HL-60 (cell line): ENCODE measurements at regions not wholly inside any gene's neighbourhood (a gene's known extent, or its start where the extent isn't known, plus 50 kb on each side); places are given as distances from the start of the nearest gene placed in this dataset.

ENCODE experiments used
- GABPA ChIP-seq: IDR thresholded peaks from 2 replicates; pipeline ENCODE4 v1.6.1; 2012; ENCODE audit warnings: low read depth
- POLR2AphosphoS5 ChIP-seq: IDR thresholded peaks from 2 replicates; pipeline ENCODE4 v1.6.1; 2012; ENCODE audit warnings: low read depth
- SPI1 ChIP-seq: IDR thresholded peaks from 2 replicates; pipeline ENCODE4 v1.6.1; 2012; ENCODE audit warnings: low read depth, mild to moderate bottlenecking, borderline replicate concordance
- TF ChIP-seq, protein P1 (sequence below): IDR thresholded peaks from one replicate; pipeline ENCODE4 v1.5.1; 2011; ENCODE audit warnings: low read length, control low read depth, inconsistent platforms; ENCODE audit not compliant: insufficient read depth
- TF ChIP-seq, protein P2 (sequence below): IDR thresholded peaks from 2 replicates; pipeline ENCODE4 v1.6.1; 2012; ENCODE audit warnings: low read depth; ENCODE audit not compliant: insufficient replicate concordance

DNA sequence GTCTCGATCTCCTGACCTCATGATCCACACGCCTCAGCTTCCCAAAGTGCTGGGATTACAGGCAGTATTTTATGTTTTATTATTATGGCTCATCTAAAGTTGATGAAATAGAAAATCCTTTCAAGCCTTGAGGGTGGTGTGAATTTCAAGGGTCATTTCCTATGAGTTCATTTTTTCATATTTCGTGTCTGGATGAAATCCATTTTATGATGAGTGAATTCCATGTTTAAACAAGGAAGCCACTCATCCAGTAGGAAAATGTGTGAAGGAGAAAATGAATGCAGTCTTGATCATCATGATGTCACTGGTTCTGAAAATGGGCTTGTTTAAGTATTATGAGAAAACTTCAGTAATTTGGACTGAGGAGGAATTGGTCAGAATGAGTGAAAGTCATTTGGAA lies 74.6 kb upstream of the ZSWIM6 start:
- TF ChIP-seq, protein P1, sequence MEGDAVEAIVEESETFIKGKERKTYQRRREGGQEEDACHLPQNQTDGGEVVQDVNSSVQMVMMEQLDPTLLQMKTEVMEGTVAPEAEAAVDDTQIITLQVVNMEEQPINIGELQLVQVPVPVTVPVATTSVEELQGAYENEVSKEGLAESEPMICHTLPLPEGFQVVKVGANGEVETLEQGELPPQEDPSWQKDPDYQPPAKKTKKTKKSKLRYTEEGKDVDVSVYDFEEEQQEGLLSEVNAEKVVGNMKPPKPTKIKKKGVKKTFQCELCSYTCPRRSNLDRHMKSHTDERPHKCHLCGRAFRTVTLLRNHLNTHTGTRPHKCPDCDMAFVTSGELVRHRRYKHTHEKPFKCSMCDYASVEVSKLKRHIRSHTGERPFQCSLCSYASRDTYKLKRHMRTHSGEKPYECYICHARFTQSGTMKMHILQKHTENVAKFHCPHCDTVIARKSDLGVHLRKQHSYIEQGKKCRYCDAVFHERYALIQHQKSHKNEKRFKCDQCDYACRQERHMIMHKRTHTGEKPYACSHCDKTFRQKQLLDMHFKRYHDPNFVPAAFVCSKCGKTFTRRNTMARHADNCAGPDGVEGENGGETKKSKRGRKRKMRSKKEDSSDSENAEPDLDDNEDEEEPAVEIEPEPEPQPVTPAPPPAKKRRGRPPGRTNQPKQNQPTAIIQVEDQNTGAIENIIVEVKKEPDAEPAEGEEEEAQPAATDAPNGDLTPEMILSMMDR: no peak
- TF ChIP-seq, protein P2, sequence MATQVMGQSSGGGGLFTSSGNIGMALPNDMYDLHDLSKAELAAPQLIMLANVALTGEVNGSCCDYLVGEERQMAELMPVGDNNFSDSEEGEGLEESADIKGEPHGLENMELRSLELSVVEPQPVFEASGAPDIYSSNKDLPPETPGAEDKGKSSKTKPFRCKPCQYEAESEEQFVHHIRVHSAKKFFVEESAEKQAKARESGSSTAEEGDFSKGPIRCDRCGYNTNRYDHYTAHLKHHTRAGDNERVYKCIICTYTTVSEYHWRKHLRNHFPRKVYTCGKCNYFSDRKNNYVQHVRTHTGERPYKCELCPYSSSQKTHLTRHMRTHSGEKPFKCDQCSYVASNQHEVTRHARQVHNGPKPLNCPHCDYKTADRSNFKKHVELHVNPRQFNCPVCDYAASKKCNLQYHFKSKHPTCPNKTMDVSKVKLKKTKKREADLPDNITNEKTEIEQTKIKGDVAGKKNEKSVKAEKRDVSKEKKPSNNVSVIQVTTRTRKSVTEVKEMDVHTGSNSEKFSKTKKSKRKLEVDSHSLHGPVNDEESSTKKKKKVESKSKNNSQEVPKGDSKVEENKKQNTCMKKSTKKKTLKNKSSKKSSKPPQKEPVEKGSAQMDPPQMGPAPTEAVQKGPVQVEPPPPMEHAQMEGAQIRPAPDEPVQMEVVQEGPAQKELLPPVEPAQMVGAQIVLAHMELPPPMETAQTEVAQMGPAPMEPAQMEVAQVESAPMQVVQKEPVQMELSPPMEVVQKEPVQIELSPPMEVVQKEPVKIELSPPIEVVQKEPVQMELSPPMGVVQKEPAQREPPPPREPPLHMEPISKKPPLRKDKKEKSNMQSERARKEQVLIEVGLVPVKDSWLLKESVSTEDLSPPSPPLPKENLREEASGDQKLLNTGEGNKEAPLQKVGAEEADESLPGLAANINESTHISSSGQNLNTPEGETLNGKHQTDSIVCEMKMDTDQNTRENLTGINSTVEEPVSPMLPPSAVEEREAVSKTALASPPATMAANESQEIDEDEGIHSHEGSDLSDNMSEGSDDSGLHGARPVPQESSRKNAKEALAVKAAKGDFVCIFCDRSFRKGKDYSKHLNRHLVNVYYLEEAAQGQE: no peak
- TF ChIP-seq POLR2AphosphoS5 (no peak), GABPA (no peak), SPI1 (no peak)
